Type B pancreatic cell (in vitro differentiated cells): ENCODE measurements at regions not wholly inside any gene's neighbourhood (a gene's known extent, or its start where the extent isn't known, plus 50 kb on each side); places are given as distances from the start of the nearest gene placed in this dataset.

Source experiments
- DNase-seq: peaks from one replicate; pipeline ENCODE4 v3.0.0; 2021; ENCODE audit warnings: mixed read lengths; ENCODE audit not compliant: unreplicated experiment; ENCODE audit errors: extremely low spot score
- H3K27ac Mint-ChIP-seq: 2 replicates; pipeline ENCODE4 v1.8.0; 2021; ENCODE audit warnings: mild to moderate bottlenecking, mixed read lengths
- H3K27me3 Mint-ChIP-seq: 2 replicates; pipeline ENCODE4 v1.8.0; 2021; ENCODE audit warnings: mixed read lengths
- H3K36me3 Mint-ChIP-seq: 2 replicates; pipeline ENCODE4 v1.8.0; 2021; ENCODE audit warnings: mixed read lengths
- H3K4me1 Mint-ChIP-seq: one replicate; pipeline ENCODE4 v1.8.0; 2021; ENCODE audit warnings: mixed read lengths; ENCODE audit not compliant: unreplicated experiment
- H3K4me3 Mint-ChIP-seq: 2 replicates; pipeline ENCODE4 v1.8.0; 2021; ENCODE audit warnings: mild to moderate bottlenecking, mixed read lengths
- H3K9me3 Mint-ChIP-seq: 2 replicates; pipeline ENCODE4 v1.8.0; 2021; ENCODE audit warnings: mixed read lengths
- TF ChIP-seq, protein P1 (sequence below): fragments of 200-600 bp; sonication (generic); conservative IDR thresholded peaks from 2 replicates; pipeline ENCODE4 v1.5.0; 2021; ENCODE audit warnings: antibody characterized with exemption, mild to moderate bottlenecking

DNA sequence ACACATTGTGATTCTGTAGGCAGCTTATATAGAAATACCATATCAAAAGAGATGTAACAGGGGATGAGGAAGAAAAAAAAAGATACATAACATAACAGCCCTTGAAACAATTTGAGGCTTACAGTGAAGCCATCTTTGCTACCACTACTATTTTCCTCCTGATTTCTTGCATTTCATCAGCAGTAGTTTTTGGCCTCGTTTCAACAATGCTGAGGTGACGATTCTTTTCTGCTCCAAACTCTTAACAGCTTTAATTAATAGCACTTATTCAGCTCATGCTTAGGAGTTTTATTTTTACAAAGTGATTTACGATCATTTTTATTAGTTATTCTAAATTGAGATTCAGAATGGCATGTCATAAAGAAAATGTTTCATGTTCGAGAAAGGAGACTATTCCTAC is 163.2 kb downstream of the DCK start:
- no peaks in the 10 kb centered on the region for H3K9me3 Mint-ChIP-seq
- H3K36me3 Mint-ChIP-seq: no peaks in the 10 kb centered on the region
- DNase-seq: no peak
- TF ChIP-seq, protein P1, sequence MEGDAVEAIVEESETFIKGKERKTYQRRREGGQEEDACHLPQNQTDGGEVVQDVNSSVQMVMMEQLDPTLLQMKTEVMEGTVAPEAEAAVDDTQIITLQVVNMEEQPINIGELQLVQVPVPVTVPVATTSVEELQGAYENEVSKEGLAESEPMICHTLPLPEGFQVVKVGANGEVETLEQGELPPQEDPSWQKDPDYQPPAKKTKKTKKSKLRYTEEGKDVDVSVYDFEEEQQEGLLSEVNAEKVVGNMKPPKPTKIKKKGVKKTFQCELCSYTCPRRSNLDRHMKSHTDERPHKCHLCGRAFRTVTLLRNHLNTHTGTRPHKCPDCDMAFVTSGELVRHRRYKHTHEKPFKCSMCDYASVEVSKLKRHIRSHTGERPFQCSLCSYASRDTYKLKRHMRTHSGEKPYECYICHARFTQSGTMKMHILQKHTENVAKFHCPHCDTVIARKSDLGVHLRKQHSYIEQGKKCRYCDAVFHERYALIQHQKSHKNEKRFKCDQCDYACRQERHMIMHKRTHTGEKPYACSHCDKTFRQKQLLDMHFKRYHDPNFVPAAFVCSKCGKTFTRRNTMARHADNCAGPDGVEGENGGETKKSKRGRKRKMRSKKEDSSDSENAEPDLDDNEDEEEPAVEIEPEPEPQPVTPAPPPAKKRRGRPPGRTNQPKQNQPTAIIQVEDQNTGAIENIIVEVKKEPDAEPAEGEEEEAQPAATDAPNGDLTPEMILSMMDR: no peak
- no peaks in the 10 kb centered on the region for H3K27me3 Mint-ChIP-seq
- peaks cover 8% of the 10 kb centered on the region for H3K4me1 Mint-ChIP-seq
- no peak overlapping the region for H3K4me3 Mint-ChIP-seq
- no peak overlapping the region for H3K27ac Mint-ChIP-seq

GRCh38 chr4:71162386-71162785 is 168.9 kb downstream of the DCK start:
- Mint-ChIP-seq H3K36me3 (no peaks in the 10 kb centered on the region), H3K4me3 (no peak overlapping the region), H3K27me3 (peaks cover 3% of the 10 kb centered on the region), H3K4me1 (peaks cover 8% of the 10 kb centered on the region), H3K27ac (peak overlapping the region; percentile 65), H3K9me3 (no peaks in the 10 kb centered on the region)
- TF ChIP-seq, protein P1: no peak
- no peak for DNase-seq

DNA sequence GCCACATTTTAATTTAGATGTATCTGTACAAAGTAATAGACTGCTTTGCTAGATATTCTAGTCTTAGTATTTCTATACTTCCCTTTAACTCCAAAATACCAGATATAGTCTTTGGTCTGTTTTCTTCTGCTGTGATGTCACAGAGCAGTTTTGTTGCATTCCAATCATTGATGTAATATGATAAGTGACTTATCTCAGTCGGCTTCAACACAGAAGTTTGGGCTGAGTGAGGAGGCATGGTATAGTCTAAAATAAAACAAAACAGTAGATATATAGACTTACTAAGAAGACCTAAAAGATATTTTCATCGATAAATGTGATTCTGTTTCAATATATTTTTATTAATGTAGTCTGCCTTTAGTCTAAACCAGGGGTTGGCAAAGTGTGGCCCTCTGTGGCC is 169.9 kb downstream of the DCK start:
- TF ChIP-seq, protein P1: no peak
- H3K27ac Mint-ChIP-seq: peak overlapping the region; percentile 65
- no peaks in the 10 kb centered on the region for H3K9me3 Mint-ChIP-seq
- H3K4me3 Mint-ChIP-seq: no peak overlapping the region
- H3K27me3 Mint-ChIP-seq: peaks cover 3% of the 10 kb centered on the region
- H3K4me1 Mint-ChIP-seq: peaks cover 4% of the 10 kb centered on the region
- no peaks in the 10 kb centered on the region for H3K36me3 Mint-ChIP-seq
- no peak for DNase-seq

- H3K27ac Mint-ChIP-seq: no peak overlapping the region
- H3K36me3 Mint-ChIP-seq: no peaks in the 10 kb centered on the region
- TF ChIP-seq, protein P1: no peak
- no peak for DNase-seq
- H3K4me3 Mint-ChIP-seq: no peak overlapping the region
- no peaks in the 10 kb centered on the region for H3K9me3 Mint-ChIP-seq
- H3K27me3 Mint-ChIP-seq: peaks cover 3% of the 10 kb centered on the region
- H3K4me1 Mint-ChIP-seq: no peaks in the 10 kb centered on the region
These were observed 171.7 kb upstream of the SLC4A4 start for GRCh38 chr4:71167083-71167482.

DNA sequence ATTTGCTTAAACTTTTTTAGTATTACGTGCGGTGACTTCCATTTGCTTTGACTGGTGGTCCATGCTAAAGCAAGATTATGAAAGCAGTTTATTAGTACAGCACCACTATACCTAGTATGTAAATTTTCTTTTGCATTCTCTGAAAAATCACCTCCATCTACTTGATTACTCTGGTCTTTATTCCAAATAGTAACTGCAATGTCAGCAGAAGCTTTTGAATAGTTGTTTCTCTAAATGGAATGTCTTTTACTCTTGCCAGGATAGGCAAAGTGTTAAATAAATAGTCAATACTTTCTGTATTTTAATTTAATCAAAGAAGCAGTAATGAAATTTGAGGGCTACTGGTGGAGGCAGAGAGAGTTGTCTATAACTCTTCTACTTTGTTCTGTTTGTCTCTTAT is 167.2 kb upstream of the SLC4A4 start:
- TF ChIP-seq, protein P1: no peak
- Mint-ChIP-seq H3K4me1 (no peaks in the 10 kb centered on the region), H3K27me3 (peaks cover 3% of the 10 kb centered on the region), H3K36me3 (no peaks in the 10 kb centered on the region), H3K9me3 (no peaks in the 10 kb centered on the region), H3K27ac (no peak overlapping the region), H3K4me3 (no peak overlapping the region)
- DNase-seq: no peak

- H3K9me3 Mint-ChIP-seq: no peaks in the 10 kb centered on the region
- DNase-seq: no peak
These were observed 157.5 kb upstream of the SLC4A4 start for GRCh38 chr4:71181332-71181731.

More at GRCh38 chr4:71181332-71181731, 157.5 kb upstream of the SLC4A4 start:
- Mint-ChIP-seq H3K36me3 (no peaks in the 10 kb centered on the region), H3K27ac (no peak overlapping the region), H3K4me3 (no peak overlapping the region), H3K27me3 (peaks cover 23% of the 10 kb centered on the region), H3K4me1 (peaks cover 13% of the 10 kb centered on the region)
- TF ChIP-seq, protein P1: no peak
